Osteoblast (primary cell): ENCODE measurements at regions not wholly inside any gene's neighbourhood (a gene's known extent, or its start where the extent isn't known, plus 50 kb on each side); places are given as distances from the start of the nearest gene placed in this dataset.

Experiments used
- DNase-seq: peaks from one replicate; pipeline ENCODE4 v3.0.0; 2011; ENCODE audit warnings: low spot score, mixed read lengths; ENCODE audit not compliant: insufficient read length; ENCODE audit errors: missing footprints
- H2AFZ ChIP-seq: 2 replicates; pipeline ENCODE4 v1.6.0; 2011; ENCODE audit warnings: mild to moderate bottlenecking, low read length
- H3K27ac ChIP-seq: 2 replicates; pipeline ENCODE4 v1.5.1; 2011; ENCODE audit warnings: mild to moderate bottlenecking, low read depth, low read length, moderate library complexity
- H3K27me3 ChIP-seq: 2 replicates; pipeline ENCODE4 v1.6.0; 2012; ENCODE audit warnings: mild to moderate bottlenecking, control low read depth, inconsistent platforms, low read length, moderate library complexity; ENCODE audit not compliant: insufficient read depth
- H3K36me3 ChIP-seq: 2 replicates; pipeline ENCODE4 v1.5.1; 2011; ENCODE audit warnings: mild to moderate bottlenecking, low read length, control low read depth, moderate library complexity; ENCODE audit not compliant: insufficient read depth
- H3K4me1 ChIP-seq: 2 replicates; pipeline ENCODE4 v1.5.1; 2011; ENCODE audit warnings: mild to moderate bottlenecking, low read length, control low read depth, moderate library complexity; ENCODE audit not compliant: insufficient read depth
- H3K4me2 ChIP-seq: 2 replicates; pipeline ENCODE4 v1.6.0; 2011; ENCODE audit warnings: mild to moderate bottlenecking, low read length; ENCODE audit not compliant: insufficient read depth
- H3K4me3 ChIP-seq: fragments of 200-600 bp; sonication (generic); 3 replicates; pipeline ENCODE4 v1.5.1; 2012; ENCODE audit warnings: mild to moderate bottlenecking, low read length, inconsistent platforms; ENCODE audit not compliant: insufficient read depth
- H3K79me2 ChIP-seq: 2 replicates; pipeline ENCODE4 v1.6.0; 2012; ENCODE audit warnings: mild to moderate bottlenecking, low read length, control low read depth, inconsistent platforms; ENCODE audit not compliant: insufficient read depth
- H3K9me3 ChIP-seq: 2 replicates; pipeline ENCODE4 v1.5.1; 2011; ENCODE audit warnings: low read depth, low read length, control low read depth
- H4K20me1 ChIP-seq: 2 replicates; pipeline ENCODE4 v1.6.0; 2012; ENCODE audit warnings: mild to moderate bottlenecking, low read length, control low read depth; ENCODE audit not compliant: insufficient read depth
- CTCF ChIP-seq: IDR thresholded peaks from 2 replicates; pipeline ENCODE4 v1.5.1; 2011; ENCODE audit warnings: mild to moderate bottlenecking, low read depth, low read length, moderate library complexity; ENCODE audit errors: extremely low read depth

- Histone ChIP-seq H3K79me2 (no peaks in the 10 kb centered on the region), H3K4me3 (no peak overlapping the region), H3K27me3 (no peaks in the 10 kb centered on the region), H3K9me3 (peaks cover 2% of the 10 kb centered on the region), H3K4me1 (peaks cover 16% of the 10 kb centered on the region), H3K27ac (no peak overlapping the region), H2AFZ (no peak overlapping the region), H3K4me2 (no peak overlapping the region), H3K36me3 (no peaks in the 10 kb centered on the region), H4K20me1 (no peaks in the 10 kb centered on the region)
- no peak for TF ChIP-seq CTCF
- no peak for DNase-seq
Measured at GRCh38 chr1:214853340-214853739, 229.2 kb upstream of the KCNK2 start.

- H3K79me2 ChIP-seq, result no peaks in the 10 kb centered on the region
- no peak overlapping the region for H3K27ac ChIP-seq
- H3K4me1 ChIP-seq, result peaks cover 16% of the 10 kb centered on the region
- H3K9me3 ChIP-seq, result peaks cover 2% of the 10 kb centered on the region
- no peak overlapping the region for H3K4me2 ChIP-seq
- H3K36me3 ChIP-seq, result no peaks in the 10 kb centered on the region
- DNase-seq, result no peak
- no peak for TF ChIP-seq CTCF
- no peak overlapping the region for H3K4me3 ChIP-seq
- H2AFZ ChIP-seq, result peak overlapping the region; percentile 16
- H4K20me1 ChIP-seq, result no peaks in the 10 kb centered on the region
- H3K27me3 ChIP-seq, result no peaks in the 10 kb centered on the region
Measured at GRCh38 chr1:214854126-214854875, 228.2 kb upstream of the KCNK2 start.

- Histone ChIP-seq H3K79me2 (no peaks in the 10 kb centered on the region), H3K9me3 (no peaks in the 10 kb centered on the region), H3K4me3 (no peak overlapping the region), H3K27me3 (no peaks in the 10 kb centered on the region), H3K27ac (peak overlapping the region; percentile 60), H3K4me2 (no peak overlapping the region), H3K4me1 (peaks cover 24% of the 10 kb centered on the region), H2AFZ (no peak overlapping the region), H4K20me1 (no peaks in the 10 kb centered on the region), H3K36me3 (no peaks in the 10 kb centered on the region)
- DNase-seq, result no peak
- no peak for TF ChIP-seq CTCF
Measured at GRCh38 chr1:214856843-214857242, 225.7 kb upstream of the KCNK2 start.

- TF ChIP-seq CTCF, result no peak
- peak overlapping the region; percentile 21 for H3K4me2 ChIP-seq
- H4K20me1 ChIP-seq, result no peaks in the 10 kb centered on the region
- H3K9me3 ChIP-seq, result no peaks in the 10 kb centered on the region
- H2AFZ ChIP-seq, result peak overlapping the region; percentile 21
- no peaks in the 10 kb centered on the region for H3K27me3 ChIP-seq
- DNase-seq, result no peak
- H3K27ac ChIP-seq, result peak overlapping the region; percentile 60
- H3K36me3 ChIP-seq, result no peaks in the 10 kb centered on the region
- H3K4me1 ChIP-seq, result peaks cover 32% of the 10 kb centered on the region
- H3K4me3 ChIP-seq, result no peak overlapping the region
- H3K79me2 ChIP-seq, result no peaks in the 10 kb centered on the region
Measured at GRCh38 chr1:214857716-214858115, 224.8 kb upstream of the KCNK2 start.
